ENCODE measurements at regions not wholly inside any gene's neighbourhood (a gene's known extent, or its start where the extent isn't known, plus 50 kb on each side); places are given as distances from the start of the nearest gene placed in this dataset.

DNA sequence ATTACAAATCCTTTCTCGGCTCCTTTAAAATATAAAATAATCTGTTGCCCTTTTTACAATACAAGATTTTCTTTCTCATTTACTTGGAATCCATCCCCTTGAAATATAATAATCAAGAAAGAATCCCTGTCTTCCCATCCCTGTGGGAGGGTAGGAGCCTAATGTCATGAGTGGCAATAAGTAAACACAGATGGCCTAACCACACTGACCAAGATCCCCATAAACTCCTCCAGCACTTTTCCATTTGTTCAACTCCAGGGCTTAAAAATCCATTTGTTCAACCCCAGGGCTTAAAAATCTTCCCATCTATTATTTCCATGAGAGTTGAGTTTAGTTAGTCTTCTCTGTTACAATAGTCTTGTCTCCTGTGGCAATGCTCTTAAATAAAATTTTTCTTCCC lies 297.6 kb downstream of the CDH7 start (continued):
- TF ChIP-seq, protein P1, sequence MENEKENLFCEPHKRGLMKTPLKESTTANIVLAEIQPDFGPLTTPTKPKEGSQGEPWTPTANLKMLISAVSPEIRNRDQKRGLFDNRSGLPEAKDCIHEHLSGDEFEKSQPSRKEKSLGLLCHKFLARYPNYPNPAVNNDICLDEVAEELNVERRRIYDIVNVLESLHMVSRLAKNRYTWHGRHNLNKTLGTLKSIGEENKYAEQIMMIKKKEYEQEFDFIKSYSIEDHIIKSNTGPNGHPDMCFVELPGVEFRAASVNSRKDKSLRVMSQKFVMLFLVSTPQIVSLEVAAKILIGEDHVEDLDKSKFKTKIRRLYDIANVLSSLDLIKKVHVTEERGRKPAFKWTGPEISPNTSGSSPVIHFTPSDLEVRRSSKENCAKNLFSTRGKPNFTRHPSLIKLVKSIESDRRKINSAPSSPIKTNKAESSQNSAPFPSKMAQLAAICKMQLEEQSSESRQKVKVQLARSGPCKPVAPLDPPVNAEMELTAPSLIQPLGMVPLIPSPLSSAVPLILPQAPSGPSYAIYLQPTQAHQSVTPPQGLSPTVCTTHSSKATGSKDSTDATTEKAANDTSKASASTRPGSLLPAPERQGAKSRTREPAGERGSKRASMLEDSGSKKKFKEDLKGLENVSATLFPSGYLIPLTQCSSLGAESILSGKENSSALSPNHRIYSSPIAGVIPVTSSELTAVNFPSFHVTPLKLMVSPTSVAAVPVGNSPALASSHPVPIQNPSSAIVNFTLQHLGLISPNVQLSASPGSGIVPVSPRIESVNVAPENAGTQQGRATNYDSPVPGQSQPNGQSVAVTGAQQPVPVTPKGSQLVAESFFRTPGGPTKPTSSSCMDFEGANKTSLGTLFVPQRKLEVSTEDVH (IDR thresholded peaks at IDR 0.05; ENCODE audit: low read depth, partially characterized antibody) = no peak

DNA sequence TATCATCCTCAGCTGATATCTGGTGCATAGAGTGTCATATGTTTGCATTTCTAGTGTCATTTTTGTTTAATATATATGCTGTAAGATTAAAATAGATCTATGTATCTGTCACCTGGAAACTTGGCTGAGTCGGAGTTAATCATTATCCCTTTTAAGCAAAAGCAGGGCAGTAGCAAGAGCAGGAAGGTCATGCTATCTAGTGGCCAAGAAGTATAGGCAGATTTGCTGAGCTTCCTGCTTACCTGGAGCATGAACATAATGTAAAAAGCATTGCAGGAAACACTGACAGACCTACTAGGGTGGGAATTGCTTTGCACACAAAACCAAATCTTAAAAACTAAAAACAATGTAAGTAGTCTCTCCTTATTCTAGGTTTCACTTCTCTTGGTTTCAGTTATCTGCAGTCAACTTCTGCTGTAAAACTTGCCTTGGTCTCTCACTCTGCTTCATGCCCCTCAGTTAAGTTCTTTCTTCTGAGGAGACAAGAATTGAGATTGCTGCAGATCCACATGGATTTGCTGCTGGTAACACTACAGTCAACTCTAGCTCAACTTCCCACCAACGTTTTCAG lies 295.3 kb downstream of the CDH7 start:
- ChIA-PET CTCF (interaction anchor here (0.6 kb wide), 1 partner anchor 59 kb away, joined by 3 read pairs; no protein-coding TSS in a partner anchor), RAD21 (ENCODE audit: unreplicated experiment) (no interaction called here), SMC1A (ENCODE audit: uncharacterized antibody, unreplicated experiment) (interaction anchor here (0.9 kb wide), 1 partner anchor 62 kb away, joined by 3 read pairs; no protein-coding TSS in a partner anchor), POLR2A (no interaction called here)
- no peak for DNase-seq (ENCODE audit: low read depth, low spot score)
- in situ Hi-C loops (cut with MboI) = no loop called here
- Histone ChIP-seq H3K27ac (ENCODE audit: control insufficient read depth, insufficient read depth) (no peak overlapping the region), H3K27me3 (replicated peaks in 1 of 2; ENCODE audit: control insufficient read depth in 2 of 2, insufficient read depth in 2 of 2, low read length in 1 of 2) (no peaks in the 10 kb centered on the region), H3K4me2 (ENCODE audit: control insufficient read depth, insufficient read depth) (no peak overlapping the region), H3K36me3 (ENCODE audit: control insufficient read depth in 2 of 2, insufficient read depth in 2 of 2, low read length in 1 of 2) (no peaks in the 10 kb centered on the region), H3K9me3 (replicated peaks; ENCODE audit: control insufficient read depth, insufficient read depth, low read length) (no peaks in the 10 kb centered on the region), H3K9ac (ENCODE audit: control insufficient read depth, insufficient read depth, low read length) (no peak overlapping the region), H3K4me3 (no peak overlapping the region), H3K4me1 (ENCODE audit: control insufficient read depth, insufficient read depth, low read length) (no peaks in the 10 kb centered on the region), H3K79me2 (ENCODE audit: control insufficient read depth, insufficient read depth, low read length) (no peaks in the 10 kb centered on the region), H2AFZ (ENCODE audit: control insufficient read depth, low read depth, low read length) (no peak overlapping the region), H4K20me1 (ENCODE audit: control insufficient read depth, insufficient read depth) (no peaks in the 10 kb centered on the region)
- 14% methylated on average over 2 of the region's 2 CpGs for WGBS (ENCODE audit: insufficient coverage, insufficient replicate concordance, low lambda C conversion rate, missing lambda C conversion rate)
- ATAC-seq = peak; percentile 68
- FAIRE-seq = no peak
- intact Hi-C loops (cut with micrococcal nuclease; ENCODE audit: unreplicated experiment) = no loop called here
- TF ChIP-seq ZZZ3 (IDR thresholded peaks at IDR 0.05; ENCODE audit: control insufficient read depth, insufficient read length, low read depth) (no peak), MXI1 (IDR thresholded peaks at IDR 0.05; ENCODE audit: low read depth, low read length) (no peak), ESRRA (IDR thresholded peaks at IDR 0.05; ENCODE audit: low read length) (no peak), GATAD2B (conservative IDR thresholded peaks at IDR 0.05; ENCODE audit: low read depth) (no peak), NR2F1 (conservative IDR thresholded peaks at IDR 0.05) (no peak), SRF (IDR thresholded peaks at IDR 0.05; ENCODE audit: low read depth in 2 of 2, low read length in 2 of 2) (no peak), EGR1 (IDR thresholded peaks at IDR 0.05; ENCODE audit: borderline replicate concordance in 1 of 2, low read depth in 2 of 2, low read length in 2 of 2) (no peak), CBFB (IDR thresholded peaks at IDR 0.05; ENCODE audit: low read depth) (no peak), SMC3 (IDR thresholded peaks at IDR 0.05; ENCODE audit: borderline replicate concordance, low read length) (no peak), RCOR1 (conservative IDR thresholded peaks at IDR 0.05; ENCODE audit: low read depth, low read length) (no peak), EED (IDR thresholded peaks at IDR 0.05; ENCODE audit: low read depth) (no peak), NFIC (IDR thresholded peaks at IDR 0.05; ENCODE audit: low read depth, low read length) (no peak)
- TF ChIP-seq, protein P2, sequence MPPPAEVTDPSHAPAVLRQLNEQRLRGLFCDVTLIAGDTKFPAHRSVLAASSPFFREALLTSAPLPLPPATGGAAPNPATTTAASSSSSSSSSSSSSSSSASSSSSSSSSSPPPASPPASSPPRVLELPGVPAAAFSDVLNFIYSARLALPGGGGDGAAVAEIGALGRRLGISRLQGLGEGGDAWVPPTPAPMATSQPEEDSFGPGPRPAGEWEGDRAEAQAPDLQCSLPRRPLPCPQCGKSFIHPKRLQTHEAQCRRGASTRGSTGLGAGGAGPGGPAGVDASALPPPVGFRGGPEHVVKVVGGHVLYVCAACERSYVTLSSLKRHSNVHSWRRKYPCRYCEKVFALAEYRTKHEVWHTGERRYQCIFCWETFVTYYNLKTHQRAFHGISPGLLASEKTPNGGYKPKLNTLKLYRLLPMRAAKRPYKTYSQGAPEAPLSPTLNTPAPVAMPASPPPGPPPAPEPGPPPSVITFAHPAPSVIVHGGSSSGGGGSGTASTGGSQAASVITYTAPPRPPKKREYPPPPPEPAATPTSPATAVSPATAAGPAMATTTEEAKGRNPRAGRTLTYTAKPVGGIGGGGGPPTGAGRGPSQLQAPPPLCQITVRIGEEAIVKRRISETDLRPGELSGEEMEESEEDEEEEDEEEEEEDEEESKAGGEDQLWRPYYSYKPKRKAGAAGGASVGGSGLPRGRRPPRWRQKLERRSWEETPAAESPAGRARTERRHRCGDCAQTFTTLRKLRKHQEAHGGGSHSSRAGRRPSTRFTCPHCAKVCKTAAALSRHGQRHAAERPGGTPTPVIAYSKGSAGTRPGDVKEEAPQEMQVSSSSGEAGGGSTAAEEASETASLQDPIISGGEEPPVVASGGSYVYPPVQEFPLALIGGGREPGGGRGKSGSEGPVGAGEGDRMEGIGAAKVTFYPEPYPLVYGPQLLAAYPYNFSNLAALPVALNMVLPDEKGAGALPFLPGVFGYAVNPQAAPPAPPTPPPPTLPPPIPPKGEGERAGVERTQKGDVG (CRISPR knock-in tag; IDR thresholded peaks at IDR 0.05) = no peak
- TF ChIP-seq, protein P3, sequence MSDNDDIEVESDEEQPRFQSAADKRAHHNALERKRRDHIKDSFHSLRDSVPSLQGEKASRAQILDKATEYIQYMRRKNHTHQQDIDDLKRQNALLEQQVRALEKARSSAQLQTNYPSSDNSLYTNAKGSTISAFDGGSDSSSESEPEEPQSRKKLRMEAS (IDR thresholded peaks at IDR 0.05; ENCODE audit: low read depth, low read length) = no peak
- no TSS peak for BruUV-seq (replicated peaks)
